ENCODE measurements at regions not wholly inside any gene's neighbourhood (a gene's known extent, or its start where the extent isn't known, plus 50 kb on each side); places are given as distances from the start of the nearest gene placed in this dataset.

DNA sequence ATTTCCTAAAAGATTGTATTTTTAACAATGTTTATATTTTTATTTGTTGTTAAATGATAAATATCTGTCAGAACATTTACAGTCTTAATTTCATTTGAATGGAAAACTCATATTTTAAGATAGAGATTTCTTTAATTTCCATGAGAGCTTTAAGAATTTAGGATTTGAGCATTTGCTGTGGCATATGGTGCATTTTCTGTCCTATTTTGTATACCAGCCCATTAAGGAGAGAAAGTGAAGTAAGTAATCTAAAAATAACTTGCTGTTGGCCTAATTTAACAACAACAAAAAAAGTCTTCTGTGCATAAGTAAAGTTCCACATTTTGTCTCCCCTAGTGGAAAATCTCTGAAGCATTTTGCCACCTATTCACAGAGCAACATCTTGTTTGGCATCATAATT, 190.9 kb upstream of the PPP1R3A start:
- no peak for DNase-seq

GRCh38 chr7:114109304-114109703, 190.5 kb upstream of the PPP1R3A start:
- no peak for DNase-seq

DNA sequence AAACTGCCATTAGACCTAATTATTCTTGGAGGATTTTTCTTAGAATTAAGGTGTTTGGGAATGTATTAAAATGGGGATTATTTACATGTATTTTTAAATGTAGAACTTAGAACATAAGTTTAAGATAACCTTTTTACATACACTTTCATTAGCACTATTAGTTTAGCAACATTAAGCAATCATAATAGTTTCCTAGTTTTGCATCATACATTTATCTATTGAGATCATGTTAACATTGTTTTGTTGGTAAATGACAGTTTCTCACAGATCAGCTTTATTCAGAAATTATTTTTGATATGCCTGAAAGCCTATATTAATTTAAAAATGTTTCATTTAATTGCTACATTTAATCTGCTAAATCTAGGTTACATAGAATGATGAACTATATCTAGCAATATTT, 189.7 kb upstream of the PPP1R3A start:
- DNase-seq = no peak

DNA sequence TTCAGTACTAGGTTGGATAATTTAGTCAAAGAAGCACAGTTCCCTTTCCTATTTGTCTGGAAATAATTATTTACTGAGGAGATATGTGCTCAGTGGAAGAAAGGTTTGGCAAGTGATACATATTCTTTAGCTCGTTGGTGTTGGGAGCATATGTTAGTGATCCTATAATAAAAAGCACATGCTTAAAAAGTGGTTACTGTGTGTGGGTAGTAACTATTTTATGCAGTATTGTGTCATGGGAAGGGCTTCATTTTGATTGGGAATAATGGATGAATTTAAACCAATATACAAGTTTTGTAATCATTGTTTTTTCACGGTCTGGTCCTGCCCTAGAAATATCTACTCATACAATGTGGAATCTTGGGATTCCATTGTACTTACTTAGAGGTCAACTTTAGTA, 188.7 kb upstream of the PPP1R3A start:
- DNase-seq = no peak

DNA sequence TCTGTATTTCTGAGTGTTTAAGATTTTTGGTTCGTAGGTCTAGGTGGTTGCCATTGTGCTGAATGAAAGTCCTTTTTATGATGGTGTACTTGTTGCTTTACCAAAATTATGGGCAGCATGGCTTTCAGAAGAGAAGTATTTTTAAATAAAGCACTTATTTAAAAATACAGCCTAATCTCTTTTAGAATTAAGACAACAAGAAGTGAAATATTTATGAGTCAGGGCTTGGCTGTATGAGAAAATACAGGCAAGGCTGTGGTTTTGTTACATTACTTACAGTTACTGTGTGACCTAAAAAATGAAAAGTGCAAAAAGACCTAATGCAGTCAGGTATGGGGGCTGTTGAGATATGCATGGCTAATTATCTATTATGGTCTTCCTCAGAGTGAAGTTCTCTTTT, 185.2 kb upstream of the PPP1R3A start:
- DNase-seq = no peak

- no peak for DNase-seq
These were observed 184.2 kb upstream of the PPP1R3A start for GRCh38 chr7:114102996-114103395.

- DNase-seq = no peak
These were observed 183.3 kb upstream of the PPP1R3A start for GRCh38 chr7:114102131-114102530.

DNA sequence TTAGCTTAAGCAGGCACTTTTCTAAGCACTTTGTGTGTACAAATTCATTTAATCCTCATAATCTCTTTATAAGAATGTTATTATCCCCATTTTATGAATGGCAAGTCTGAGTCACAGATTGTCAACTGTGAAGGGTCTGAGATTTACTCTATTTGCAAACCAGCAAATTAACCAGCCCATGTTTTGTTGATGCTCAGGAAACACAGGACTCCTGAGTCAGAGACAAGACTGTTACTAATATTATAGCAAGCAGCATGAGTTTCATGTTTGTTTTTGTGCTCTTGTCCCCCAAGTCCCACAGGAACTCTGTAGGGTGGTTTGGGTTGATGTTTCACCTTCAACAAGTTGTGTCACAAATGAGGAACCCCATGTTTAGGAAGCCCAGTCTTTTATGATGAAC, 182.0 kb upstream of the PPP1R3A start:
- DNase-seq = no peak

DNA sequence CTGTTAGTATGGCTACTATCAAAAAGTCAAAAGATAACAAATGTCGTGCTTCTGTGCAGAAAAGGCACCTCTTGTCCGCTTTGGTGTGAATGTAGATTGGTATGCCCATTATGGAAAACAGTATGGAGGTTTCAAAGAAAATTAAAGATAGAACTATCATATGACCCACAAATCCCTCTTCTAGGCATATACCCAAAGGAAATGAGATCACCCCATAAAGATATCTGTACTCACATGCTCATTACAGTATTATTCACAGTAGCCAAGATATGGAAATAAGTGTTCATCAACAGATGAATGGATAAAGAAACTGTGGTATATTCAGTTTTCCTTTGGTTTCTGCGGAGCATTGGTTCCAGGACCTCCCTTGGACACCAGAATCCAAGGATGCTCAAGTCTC, 180.5 kb upstream of the PPP1R3A start:
- DNase-seq = no peak

- no peak for DNase-seq
These were observed 177.1 kb upstream of the PPP1R3A start for GRCh38 chr7:114095885-114096284.

- no peak for DNase-seq
These were observed 169.7 kb upstream of the PPP1R3A start for GRCh38 chr7:114088470-114088940.

DNA sequence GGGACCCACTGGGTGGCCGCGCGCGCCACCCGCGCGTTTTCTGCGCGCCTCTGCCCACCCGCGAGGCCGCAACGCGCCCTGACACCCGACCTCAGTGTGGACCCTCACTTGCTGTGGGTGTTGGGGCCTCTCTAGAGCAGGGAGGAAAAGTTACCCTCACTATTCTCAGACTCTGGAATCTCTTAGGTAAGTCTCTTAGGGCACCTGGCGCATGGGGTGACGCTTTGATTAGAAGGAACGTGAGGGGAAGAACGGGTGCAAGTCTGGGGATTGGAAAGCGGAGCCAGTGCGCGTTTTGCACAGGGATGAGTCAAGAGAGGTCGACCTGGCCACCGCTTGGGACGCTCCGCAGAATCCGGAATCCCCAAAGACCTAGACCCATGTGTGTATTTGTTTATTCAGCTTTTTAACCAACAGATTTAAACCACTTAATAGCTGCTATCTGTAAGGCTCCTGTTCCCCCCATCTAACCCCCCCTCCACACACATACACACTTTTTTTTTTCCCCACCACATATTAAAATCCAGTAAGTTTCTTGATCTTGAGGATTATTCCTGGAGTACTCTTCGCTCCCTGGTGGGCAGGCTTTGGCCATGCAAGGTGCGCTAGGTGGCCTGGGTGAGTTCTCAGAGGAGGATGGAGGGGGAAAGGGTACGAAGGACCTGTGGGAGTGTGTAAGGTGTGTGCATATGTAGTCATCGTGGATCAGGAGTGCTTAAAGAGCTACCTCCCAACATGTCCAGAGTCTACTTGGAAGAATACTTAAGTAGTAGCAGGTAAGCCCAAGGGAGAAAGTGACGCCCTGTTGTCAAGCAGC, 169.1 kb upstream of the PPP1R3A start:
- DNase-seq = no peak

GRCh38 chr7:114086914-114087652, 168.3 kb upstream of the PPP1R3A start:
- DNase-seq = peak; percentile 53

- peak; percentile 53 for DNase-seq
These were observed 167.7 kb upstream of the PPP1R3A start for GRCh38 chr7:114086537-114086913.

GRCh38 chr7:114085592-114086501, 167.0 kb upstream of the PPP1R3A start:
- peak; percentile 93 for DNase-seq

GRCh38 chr7:114085313-114085591, 166.4 kb upstream of the PPP1R3A start:
- no peak for DNase-seq

DNA sequence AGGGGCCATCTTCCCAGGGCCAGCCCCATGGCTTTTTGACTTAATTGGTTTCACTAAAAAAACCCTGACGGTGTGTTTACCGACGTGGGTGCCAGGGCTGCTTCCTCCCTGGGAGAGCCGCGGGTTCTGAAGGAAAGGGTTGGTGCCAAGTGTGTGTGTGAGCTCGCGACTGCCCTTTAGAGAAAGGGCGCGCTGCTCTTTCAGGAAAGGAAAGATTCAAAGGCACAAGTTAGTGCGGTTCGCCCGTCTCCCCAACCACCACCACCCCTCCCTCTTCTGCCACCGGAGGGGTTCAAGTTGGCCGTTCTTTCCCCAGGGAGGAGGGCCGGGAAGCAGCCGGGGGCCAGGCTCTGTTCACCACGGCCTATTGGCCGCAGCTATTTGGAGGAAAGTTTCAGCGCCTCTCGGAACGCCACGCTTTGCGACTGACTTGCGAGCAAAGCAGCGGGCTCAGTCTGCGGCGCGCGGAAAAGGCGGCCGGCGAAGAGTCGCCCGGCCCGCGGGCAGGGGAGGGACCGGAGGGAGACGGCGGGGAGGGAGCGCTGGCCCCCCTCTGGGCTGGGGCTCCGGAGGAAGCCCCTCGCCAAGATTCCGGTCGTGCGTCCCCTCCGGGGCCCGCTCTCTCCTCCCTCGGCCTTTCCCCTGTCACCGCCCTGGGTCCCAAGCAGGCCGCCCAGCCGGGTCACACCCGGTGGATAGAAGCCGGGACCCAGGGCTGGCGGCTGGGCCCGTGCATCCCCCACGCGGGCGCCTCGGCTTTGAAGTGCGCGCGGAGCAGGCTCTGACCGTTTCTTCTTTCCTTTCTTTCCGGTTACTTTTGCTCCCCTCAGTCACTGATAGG, 165.9 kb upstream of the PPP1R3A start:
- peak; percentile 52 for DNase-seq

- DNase-seq = peak; percentile 52
These were observed 165.2 kb upstream of the PPP1R3A start for GRCh38 chr7:114084002-114084471.

DNA sequence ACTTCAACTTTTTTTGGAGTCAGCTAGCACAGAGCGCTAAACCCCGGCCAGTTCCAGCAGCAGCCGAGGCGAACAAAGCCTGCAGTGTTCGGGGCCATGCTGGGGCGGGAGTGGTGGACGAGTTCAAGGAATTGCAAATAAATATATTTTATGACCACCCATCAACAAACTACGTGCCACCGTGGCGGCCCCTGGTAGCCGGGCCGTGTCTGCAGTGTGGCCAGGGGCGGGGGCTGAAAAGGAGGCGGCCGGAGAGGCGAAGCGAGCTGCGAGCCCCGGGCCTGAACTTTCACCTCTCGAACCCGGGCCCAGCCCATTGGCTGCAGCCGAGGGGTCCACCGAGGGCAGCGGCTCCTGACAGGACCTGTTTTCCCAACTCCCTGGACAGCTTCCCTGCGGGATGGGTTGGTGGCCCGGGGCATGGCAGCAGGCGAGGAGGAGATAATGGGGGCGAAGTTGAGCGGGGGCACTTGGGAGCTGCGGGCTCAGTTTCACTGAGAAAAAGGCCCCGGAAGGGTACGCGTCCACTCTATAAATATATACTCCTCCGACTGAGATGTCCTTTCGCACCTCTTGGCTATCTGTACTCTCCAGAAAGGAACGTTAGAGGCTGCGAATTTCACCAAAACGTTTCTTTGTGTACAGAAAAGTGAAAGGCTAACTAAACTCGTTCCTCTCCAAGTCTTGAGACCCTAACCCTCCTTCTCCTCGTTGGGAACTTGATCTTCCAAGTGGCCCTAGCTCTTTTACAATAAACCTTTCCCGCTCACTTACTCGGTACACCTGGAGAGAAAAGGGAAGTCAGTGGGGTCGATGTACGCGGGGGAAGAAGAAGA, 164.6 kb upstream of the PPP1R3A start:
- no peak for DNase-seq

- DNase-seq = peak; percentile 50
These were observed 163.9 kb upstream of the PPP1R3A start for GRCh38 chr7:114082642-114083165.

Measured in hindlimb muscle (tissue), 1 donor.